ENCODE measurements at regions not wholly inside any gene's neighbourhood (a gene's known extent, or its start where the extent isn't known, plus 50 kb on each side); places are given as distances from the start of the nearest gene placed in this dataset.

- TF ChIP-seq CCDC6 (CRISPR knock-in tag; IDR thresholded peaks at IDR 0.05) (no peak), POLR2AphosphoS5 (IDR thresholded peaks at IDR 0.05; ENCODE audit: low read depth, low read length) (no peak), TAF1 (CRISPR knock-in tag; IDR thresholded peaks at IDR 0.05) (no peak), POLR2AphosphoS2 (IDR thresholded peaks at IDR 0.05; ENCODE audit: low read depth, low read length) (no peak), ZKSCAN1 (IDR thresholded peaks at IDR 0.05; ENCODE audit: low read length) (no peak), SP2 (CRISPR knock-in tag; IDR thresholded peaks at IDR 0.05) (no peak), ZNF563 (CRISPR knock-in tag; IDR thresholded peaks at IDR 0.05) (no peak), TCF7L2 (IDR thresholded peaks at IDR 0.05; ENCODE audit: low read depth, low read length) (no peak), POLR2A (IDR thresholded peaks at IDR 0.05; ENCODE audit: insufficient read depth in 1 of 2, low read depth in 2 of 2, low read length in 2 of 2) (no peak)
Measured at GRCh38 chr6:121839896-121840295, 404.4 kb downstream of the GJA1 start.
